SU-DHL-6 (cell line): ENCODE measurements at regions not wholly inside any gene's neighbourhood (a gene's known extent, or its start where the extent isn't known, plus 50 kb on each side); places are given as distances from the start of the nearest gene placed in this dataset.

Experiments used
- CTCF ChIP-seq: fragments of 200-600 bp; sonication (generic); IDR thresholded peaks from one replicate; pipeline ENCODE4 v1.5.1; 2017; ENCODE audit warnings: antibody characterized with exemption, mild to moderate bottlenecking, low read length, moderate library complexity; ENCODE audit not compliant: insufficient read depth, poor library complexity, severe bottlenecking
- EZH2phosphoT487 ChIP-seq: fragments of 200-600 bp; sonication (generic), shearing (Covaris generic); conservative IDR thresholded peaks from 2 replicates; pipeline ENCODE4 v1.6.1; 2018; ENCODE audit warnings: mild to moderate bottlenecking, antibody characterized with exemption, low read length, moderate library complexity, mixed read lengths

DNA sequence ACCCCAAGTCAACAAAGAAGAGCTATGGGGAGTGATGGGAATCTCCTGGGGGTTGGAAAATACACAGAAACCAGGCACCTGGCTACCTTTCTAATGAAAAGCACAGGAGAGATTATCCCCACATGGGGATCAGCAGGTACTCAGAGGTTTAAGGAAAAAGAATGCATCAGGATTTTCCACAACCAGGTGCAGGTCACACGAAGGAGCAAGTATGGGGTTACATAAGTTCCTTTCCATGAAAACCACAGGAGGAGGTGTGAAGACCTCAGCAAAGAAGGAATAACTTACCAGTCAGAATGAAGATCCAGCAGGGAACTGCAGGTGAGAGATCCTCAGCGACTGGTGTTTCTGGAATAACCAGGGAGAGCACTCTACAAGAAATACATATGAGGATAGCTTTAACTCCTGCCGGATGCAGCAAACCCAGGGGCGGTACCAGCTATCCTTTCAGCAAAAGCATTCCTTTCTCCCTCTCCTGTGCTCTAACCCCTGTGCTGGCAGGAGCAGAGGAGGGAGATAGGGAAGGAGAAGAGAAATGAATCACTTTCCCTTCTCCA lies 116.7 kb upstream of the TMEM106B start:
- TF ChIP-seq CTCF = no peak
- no peak for TF ChIP-seq EZH2phosphoT487
